ENCODE measurements at regions not wholly inside any gene's neighbourhood (a gene's known extent, or its start where the extent isn't known, plus 50 kb on each side); places are given as distances from the start of the nearest gene placed in this dataset.

- no peak for DNase-seq
These were observed 362.3 kb downstream of the WDR72 start for GRCh38 chr15:53397041-53397616.

GRCh38 chr15:53395871-53396270 is 363.6 kb downstream of the WDR72 start:
- no peak for DNase-seq

GRCh38 chr15:53390549-53390948 is 368.9 kb downstream of the WDR72 start:
- no peak for DNase-seq

- no peak for DNase-seq
These were observed 370.0 kb downstream of the WDR72 start for GRCh38 chr15:53389271-53390037.

- DNase-seq: no peak
These were observed 375.0 kb downstream of the WDR72 start for GRCh38 chr15:53384417-53384816.

GRCh38 chr15:53378096-53378800 is 381.2 kb downstream of the WDR72 start:
- DNase-seq: no peak

- DNase-seq: no peak
These were observed 391.7 kb downstream of the WDR72 start for GRCh38 chr15:53367740-53368139.

GRCh38 chr15:53360881-53361280 is 398.6 kb downstream of the WDR72 start:
- DNase-seq: no peak

- DNase-seq: no peak
These were observed 400.4 kb downstream of the WDR72 start for GRCh38 chr15:53359038-53359437.

GRCh38 chr15:53354874-53355273 is 404.6 kb downstream of the WDR72 start:
- no peak for DNase-seq

GRCh38 chr15:53351373-53351772 is 408.1 kb downstream of the WDR72 start:
- no peak for DNase-seq

GRCh38 chr15:53346583-53346982 is 412.9 kb downstream of the WDR72 start:
- no peak for DNase-seq

GRCh38 chr15:53331328-53332190 is 427.9 kb downstream of the WDR72 start:
- DNase-seq: no peak

- DNase-seq: no peak
These were observed 431.1 kb downstream of the WDR72 start for GRCh38 chr15:53328341-53328740.

GRCh38 chr15:53324061-53324460 is 435.4 kb downstream of the WDR72 start:
- no peak for DNase-seq

- no peak for DNase-seq
These were observed 436.3 kb downstream of the WDR72 start for GRCh38 chr15:53323191-53323590.

GRCh38 chr15:53320816-53321215 is 438.6 kb downstream of the WDR72 start:
- DNase-seq: no peak

GRCh38 chr15:53312707-53313106 is 446.8 kb downstream of the WDR72 start:
- no peak for DNase-seq

- no peak for DNase-seq
These were observed 448.8 kb downstream of the WDR72 start for GRCh38 chr15:53310709-53311108.

GRCh38 chr15:53307952-53308624 is 451.4 kb downstream of the WDR72 start:
- no peak for DNase-seq

GRCh38 chr15:53305554-53305953 is 453.9 kb downstream of the WDR72 start:
- no peak for DNase-seq

- DNase-seq: no peak
These were observed 454.4 kb downstream of the WDR72 start for GRCh38 chr15:53305101-53305500.

- no peak for DNase-seq
These were observed 461.6 kb downstream of the WDR72 start for GRCh38 chr15:53297828-53298227.

Data from CD4-positive, alpha-beta T cell treated with Interferon alpha-2 for 1 hour (primary cell).